ENCODE measurements at regions not wholly inside any gene's neighbourhood (a gene's known extent, or its start where the extent isn't known, plus 50 kb on each side); places are given as distances from the start of the nearest gene placed in this dataset.

GRCh38 chr10:46220872-46221538, 65.8 kb upstream of the ANTXRL start:
- Histone ChIP-seq H2AFZ (ENCODE audit: control insufficient read depth, low read depth, low read length) (no peak overlapping the region), H3K4me3 (no peak overlapping the region), H3K36me3 (ENCODE audit: control insufficient read depth in 2 of 2, insufficient read depth in 2 of 2, low read length in 1 of 2) (no peaks in the 10 kb centered on the region), H3K27ac (ENCODE audit: control insufficient read depth, insufficient read depth) (no peak overlapping the region), H3K4me2 (ENCODE audit: control insufficient read depth, insufficient read depth) (no peak overlapping the region), H3K79me2 (ENCODE audit: control insufficient read depth, insufficient read depth, low read length) (no peaks in the 10 kb centered on the region), H3K9me3 (replicated peaks; ENCODE audit: control insufficient read depth, insufficient read depth, low read length) (no peaks in the 10 kb centered on the region; the same call in 2 of the 3 replicates), H3K9ac (ENCODE audit: control insufficient read depth, insufficient read depth, low read length) (no peak overlapping the region), H4K20me1 (ENCODE audit: control insufficient read depth, insufficient read depth) (no peaks in the 10 kb centered on the region), H3K4me1 (ENCODE audit: control insufficient read depth, insufficient read depth, low read length) (no peaks in the 10 kb centered on the region), H3K27me3 (replicated peaks in 1 of 2; ENCODE audit: control insufficient read depth in 2 of 2, insufficient read depth in 2 of 2, low read length in 1 of 2) (no peaks in the 10 kb centered on the region)
- DNase-seq (ENCODE audit: low read depth, low spot score) = no peak
- RAD21 ChIA-PET (ENCODE audit: unreplicated experiment) = no interaction called here
- in situ Hi-C loops (cut with MboI) = no loop called here
- CTCF ChIA-PET = no interaction called here
- SMC1A ChIA-PET (ENCODE audit: uncharacterized antibody, unreplicated experiment) = no interaction called here
- POLR2A ChIA-PET = no interaction called here
- no TSS peak for BruUV-seq (replicated peaks)
- peak; percentile 42; the same call in 1 of the 3 replicates for ATAC-seq
- TF ChIP-seq CTCF (IDR thresholded peaks at IDR 0.05 in 2 of 3, conservative IDR thresholded peaks at IDR 0.05 in 1 of 3; ENCODE audit: control insufficient read depth in 2 of 3, extremely low read depth in 1 of 3, insufficient read depth in 1 of 3, low read depth in 3 of 3, low read length in 3 of 3) (peak in 1 of 3 experiments; percentile 30; a peak in 1 of 6 replicates), MTA2 (IDR thresholded peaks at IDR 0.05; ENCODE audit: low read depth) (no peak)
- WGBS (ENCODE audit: insufficient coverage, insufficient replicate concordance, low lambda C conversion rate, missing lambda C conversion rate) = 42% methylated on average over 9 of the region's 9 CpGs
- no peak for FAIRE-seq
- intact Hi-C loops (cut with micrococcal nuclease; ENCODE audit: unreplicated experiment) = loop anchor here (10.0 kb wide), 2 partner anchors 304 to 986 kb away; no protein-coding TSS in a partner anchor

- no TSS peak for BruUV-seq (replicated peaks)
- Histone ChIP-seq H3K27ac (ENCODE audit: control insufficient read depth, insufficient read depth) (no peak overlapping the region), H3K9me3 (replicated peaks; ENCODE audit: control insufficient read depth, insufficient read depth, low read length) (no peaks in the 10 kb centered on the region; the same call in 2 of the 3 replicates), H4K20me1 (ENCODE audit: control insufficient read depth, insufficient read depth) (no peaks in the 10 kb centered on the region), H3K4me3 (no peak overlapping the region), H3K79me2 (ENCODE audit: control insufficient read depth, insufficient read depth, low read length) (no peaks in the 10 kb centered on the region), H3K27me3 (replicated peaks in 1 of 2; ENCODE audit: control insufficient read depth in 2 of 2, insufficient read depth in 2 of 2, low read length in 1 of 2) (no peaks in the 10 kb centered on the region), H2AFZ (ENCODE audit: control insufficient read depth, low read depth, low read length) (no peak overlapping the region), H3K4me1 (ENCODE audit: control insufficient read depth, insufficient read depth, low read length) (no peaks in the 10 kb centered on the region), H3K4me2 (ENCODE audit: control insufficient read depth, insufficient read depth) (no peak overlapping the region), H3K9ac (ENCODE audit: control insufficient read depth, insufficient read depth, low read length) (no peak overlapping the region), H3K36me3 (ENCODE audit: control insufficient read depth in 2 of 2, insufficient read depth in 2 of 2, low read length in 1 of 2) (no peaks in the 10 kb centered on the region)
- in situ Hi-C loops (cut with MboI) = no loop called here
- ChIA-PET POLR2A (no interaction called here), SMC1A (ENCODE audit: uncharacterized antibody, unreplicated experiment) (no interaction called here), RAD21 (ENCODE audit: unreplicated experiment) (no interaction called here), CTCF (no interaction called here)
- intact Hi-C loops (cut with micrococcal nuclease; ENCODE audit: unreplicated experiment) = loop anchor here (10.0 kb wide), 2 partner anchors 302 to 988 kb away; no protein-coding TSS in a partner anchor
- TF ChIP-seq TCF3 (IDR thresholded peaks at IDR 0.05; ENCODE audit: borderline replicate concordance, insufficient read depth, low read depth, low read length) = no peak
- no peak for TF ChIP-seq SREBF1 (IDR thresholded peaks at IDR 0.05; ENCODE audit: low read length)
- TF ChIP-seq ATF2 (IDR thresholded peaks at IDR 0.05; ENCODE audit: low read length) = no peak
- no peak for TF ChIP-seq NR2C2 (IDR thresholded peaks at IDR 0.05; ENCODE audit: borderline replicate concordance, control insufficient read depth, insufficient read length, low read depth)
- no peak for TF ChIP-seq POLR2AphosphoS5 (IDR thresholded peaks at IDR 0.05; ENCODE audit: low read length)
- TF ChIP-seq SUZ12 (IDR thresholded peaks at IDR 0.05; ENCODE audit: unreplicated experiment) = no peak
- no peak for TF ChIP-seq TAF1 (IDR thresholded peaks at IDR 0.05; ENCODE audit: borderline replicate concordance, low read depth, low read length)
- no peak for FAIRE-seq
- 53% methylated on average over 4 of the region's 4 CpGs for WGBS (ENCODE audit: insufficient coverage, insufficient replicate concordance, low lambda C conversion rate, missing lambda C conversion rate)
- ATAC-seq = no peak
- no peak for DNase-seq (ENCODE audit: low read depth, low spot score)
Observed at GRCh38 chr10:46222364-46222935, 64.3 kb upstream of the ANTXRL start.
